Activated B cell treated with CpG ODN at 0.5 μM for 24 hours (primary cell): ENCODE measurements at regions not wholly inside any gene's neighbourhood (a gene's known extent, or its start where the extent isn't known, plus 50 kb on each side); places are given as distances from the start of the nearest gene placed in this dataset.

Source experiments
- ATAC-seq: fragments of 200-7000 bp; cut with Tn5 transposase; one replicate; pipeline ENCODE4 v1.10.0; 2021; ENCODE audit warnings: low read depth, mild to moderate bottlenecking, moderate library complexity
- CTCF ChIA-PET: fragments of 350-600 bp; sonication (Branson Sonifier 250); formaldehyde crosslinking; loops from one replicate; lab custom pipeline; 2021; ENCODE audit warnings: antibody characterized with exemption; lab: Charles Lee
- POLR2A ChIA-PET: fragments of 350-600 bp; sonication (Branson Sonifier 250); formaldehyde crosslinking; loops from one replicate; lab custom pipeline; 2021; ENCODE audit warnings: antibody characterized with exemption; lab: Charles Lee
- DNase-seq: peaks from one replicate; pipeline ENCODE4 v3.0.0; 2022
- H3K27ac Mint-ChIP-seq: one replicate; pipeline ENCODE4 v1.8.0; 2020; ENCODE audit warnings: mixed read lengths
- H3K27me3 Mint-ChIP-seq: one replicate; pipeline ENCODE4 v1.8.0; 2021; ENCODE audit warnings: mixed read lengths
- H3K36me3 Mint-ChIP-seq: one replicate; pipeline ENCODE4 v1.8.0; 2021; ENCODE audit warnings: low read depth, mixed read lengths
- H3K4me1 Mint-ChIP-seq: one replicate; pipeline ENCODE4 v1.8.0; 2021; ENCODE audit warnings: mixed read lengths
- H3K4me3 Mint-ChIP-seq: one replicate; pipeline ENCODE4 v1.8.0; 2020; ENCODE audit warnings: mild to moderate bottlenecking, mixed read lengths
- H3K9me3 Mint-ChIP-seq: one replicate; pipeline ENCODE4 v1.8.0; 2020; ENCODE audit warnings: mixed read lengths
- intact Hi-C: fragments of 100-400 bp; cut with micrococcal nuclease; formaldehyde crosslinking; loops from one replicate; pipeline ENCODE4 v1.15.1; 2024
- TF ChIP-seq, protein P1 (sequence below): fragments of 200-600 bp; IDR thresholded peaks from one replicate; pipeline ENCODE4 v1.8.0; 2022; ENCODE audit warnings: antibody characterized with exemption, mild to moderate bottlenecking

DNA sequence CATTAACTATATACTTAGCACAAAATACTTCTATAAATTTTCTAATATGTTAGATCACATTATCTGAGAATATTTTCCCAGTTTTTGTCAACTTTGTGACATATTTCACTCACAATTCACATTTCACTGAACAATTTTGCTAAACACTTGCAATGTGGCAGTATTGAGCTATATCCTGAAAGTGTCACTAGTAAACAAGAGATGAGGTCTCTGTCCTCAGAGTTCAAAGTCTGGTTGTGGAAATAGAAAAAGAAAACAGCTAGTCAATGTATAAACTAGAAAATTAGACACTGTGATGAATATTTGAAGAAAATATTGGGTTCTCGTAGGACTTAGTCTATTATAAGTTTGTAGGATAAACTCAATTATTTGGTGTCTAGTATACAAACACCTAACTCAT, 87.4 kb upstream of the CHORDC1 start:
- no peaks in the 10 kb centered on the region for H3K27me3 Mint-ChIP-seq
- no peaks in the 10 kb centered on the region for H3K9me3 Mint-ChIP-seq
- no peak overlapping the region for H3K27ac Mint-ChIP-seq
- no peak for ATAC-seq
- no peak overlapping the region for H3K4me3 Mint-ChIP-seq
- ChIA-PET CTCF (no interaction called here), POLR2A (no interaction called here)
- TF ChIP-seq, protein P1, sequence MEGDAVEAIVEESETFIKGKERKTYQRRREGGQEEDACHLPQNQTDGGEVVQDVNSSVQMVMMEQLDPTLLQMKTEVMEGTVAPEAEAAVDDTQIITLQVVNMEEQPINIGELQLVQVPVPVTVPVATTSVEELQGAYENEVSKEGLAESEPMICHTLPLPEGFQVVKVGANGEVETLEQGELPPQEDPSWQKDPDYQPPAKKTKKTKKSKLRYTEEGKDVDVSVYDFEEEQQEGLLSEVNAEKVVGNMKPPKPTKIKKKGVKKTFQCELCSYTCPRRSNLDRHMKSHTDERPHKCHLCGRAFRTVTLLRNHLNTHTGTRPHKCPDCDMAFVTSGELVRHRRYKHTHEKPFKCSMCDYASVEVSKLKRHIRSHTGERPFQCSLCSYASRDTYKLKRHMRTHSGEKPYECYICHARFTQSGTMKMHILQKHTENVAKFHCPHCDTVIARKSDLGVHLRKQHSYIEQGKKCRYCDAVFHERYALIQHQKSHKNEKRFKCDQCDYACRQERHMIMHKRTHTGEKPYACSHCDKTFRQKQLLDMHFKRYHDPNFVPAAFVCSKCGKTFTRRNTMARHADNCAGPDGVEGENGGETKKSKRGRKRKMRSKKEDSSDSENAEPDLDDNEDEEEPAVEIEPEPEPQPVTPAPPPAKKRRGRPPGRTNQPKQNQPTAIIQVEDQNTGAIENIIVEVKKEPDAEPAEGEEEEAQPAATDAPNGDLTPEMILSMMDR: no peak
- intact Hi-C loops: no loop called here
- no peaks in the 10 kb centered on the region for H3K36me3 Mint-ChIP-seq
- no peak for DNase-seq
- no peaks in the 10 kb centered on the region for H3K4me1 Mint-ChIP-seq

DNA sequence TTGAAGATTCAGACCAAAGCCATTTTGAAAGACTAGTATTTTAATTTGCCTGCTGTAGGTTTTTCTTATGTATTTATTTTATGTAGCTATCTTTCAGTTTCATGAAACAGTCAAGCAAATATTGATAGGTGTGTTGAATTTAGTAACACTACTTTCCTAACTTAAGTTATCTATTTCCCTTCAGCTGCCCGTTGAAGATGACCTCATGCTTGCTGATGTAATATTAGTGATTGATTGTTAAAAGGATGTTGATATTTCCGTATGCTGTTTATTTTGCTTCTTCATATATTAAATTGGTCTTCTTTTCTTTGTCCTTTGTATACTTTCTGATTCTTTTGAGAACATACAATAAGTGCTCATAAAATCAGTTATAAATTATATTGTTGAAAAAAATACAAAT, 86.8 kb upstream of the CHORDC1 start:
- H3K36me3 Mint-ChIP-seq: no peaks in the 10 kb centered on the region
- ChIA-PET POLR2A (no interaction called here), CTCF (no interaction called here)
- DNase-seq (no peak), ATAC-seq (no peak)
- no peak overlapping the region for H3K27ac Mint-ChIP-seq
- TF ChIP-seq, protein P1: no peak
- no peaks in the 10 kb centered on the region for H3K4me1 Mint-ChIP-seq
- H3K4me3 Mint-ChIP-seq: no peak overlapping the region
- no peaks in the 10 kb centered on the region for H3K9me3 Mint-ChIP-seq
- intact Hi-C loops: no loop called here
- no peaks in the 10 kb centered on the region for H3K27me3 Mint-ChIP-seq

DNA sequence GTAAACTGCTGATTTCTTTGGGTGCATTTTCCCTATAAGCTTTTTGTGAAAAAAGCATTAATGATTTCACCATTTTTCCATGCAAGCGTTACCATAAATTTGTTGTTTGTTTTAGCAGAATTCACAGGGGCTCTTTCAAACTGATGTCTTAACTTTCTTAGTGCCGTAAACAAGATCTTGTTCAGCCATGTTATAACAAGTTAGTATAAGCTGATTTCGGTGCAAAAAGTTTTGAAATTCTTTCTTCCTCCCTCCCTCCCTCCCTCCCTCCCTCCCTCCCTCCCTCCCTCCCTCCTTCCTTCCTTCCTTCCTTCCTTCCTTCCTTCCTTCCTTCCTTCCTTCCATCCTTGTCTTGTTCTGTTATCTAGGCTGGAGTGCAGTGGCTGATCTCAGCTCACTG, 71.7 kb upstream of the CHORDC1 start:
- intact Hi-C loops: no loop called here
- Mint-ChIP-seq H3K4me1 (no peaks in the 10 kb centered on the region), H3K27me3 (no peaks in the 10 kb centered on the region), H3K36me3 (no peaks in the 10 kb centered on the region), H3K27ac (no peak overlapping the region), H3K4me3 (no peak overlapping the region), H3K9me3 (no peaks in the 10 kb centered on the region)
- POLR2A ChIA-PET: no interaction called here
- TF ChIP-seq, protein P1: no peak
- DNase-seq (no peak), ATAC-seq (no peak)
- CTCF ChIA-PET: no interaction called here

DNA sequence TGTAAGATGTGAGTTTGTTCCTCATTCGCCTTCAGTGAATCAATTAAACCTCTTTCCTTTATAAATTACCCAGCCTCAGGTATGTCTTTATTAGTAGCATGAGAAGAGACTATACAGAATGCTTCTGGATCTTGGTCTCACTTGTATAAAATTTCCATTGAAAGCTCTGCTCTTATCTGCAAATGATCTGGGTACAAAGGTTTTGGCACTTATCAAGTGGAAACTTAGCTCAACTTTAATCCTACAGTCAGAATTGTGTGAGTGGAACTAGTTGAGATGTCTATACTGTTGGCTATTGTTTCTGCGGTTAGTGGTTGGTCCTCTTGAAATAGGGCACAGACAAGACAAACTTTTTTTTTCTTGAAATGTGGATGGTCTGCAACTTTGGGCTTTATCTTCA, 71.2 kb upstream of the CHORDC1 start:
- ChIA-PET POLR2A (no interaction called here), CTCF (no interaction called here)
- no peaks in the 10 kb centered on the region for H3K27me3 Mint-ChIP-seq
- DNase-seq (no peak), ATAC-seq (no peak)
- intact Hi-C loops: no loop called here
- no peaks in the 10 kb centered on the region for H3K9me3 Mint-ChIP-seq
- no peak overlapping the region for H3K4me3 Mint-ChIP-seq
- TF ChIP-seq, protein P1: no peak
- no peak overlapping the region for H3K27ac Mint-ChIP-seq
- H3K4me1 Mint-ChIP-seq: no peaks in the 10 kb centered on the region
- no peaks in the 10 kb centered on the region for H3K36me3 Mint-ChIP-seq

DNA sequence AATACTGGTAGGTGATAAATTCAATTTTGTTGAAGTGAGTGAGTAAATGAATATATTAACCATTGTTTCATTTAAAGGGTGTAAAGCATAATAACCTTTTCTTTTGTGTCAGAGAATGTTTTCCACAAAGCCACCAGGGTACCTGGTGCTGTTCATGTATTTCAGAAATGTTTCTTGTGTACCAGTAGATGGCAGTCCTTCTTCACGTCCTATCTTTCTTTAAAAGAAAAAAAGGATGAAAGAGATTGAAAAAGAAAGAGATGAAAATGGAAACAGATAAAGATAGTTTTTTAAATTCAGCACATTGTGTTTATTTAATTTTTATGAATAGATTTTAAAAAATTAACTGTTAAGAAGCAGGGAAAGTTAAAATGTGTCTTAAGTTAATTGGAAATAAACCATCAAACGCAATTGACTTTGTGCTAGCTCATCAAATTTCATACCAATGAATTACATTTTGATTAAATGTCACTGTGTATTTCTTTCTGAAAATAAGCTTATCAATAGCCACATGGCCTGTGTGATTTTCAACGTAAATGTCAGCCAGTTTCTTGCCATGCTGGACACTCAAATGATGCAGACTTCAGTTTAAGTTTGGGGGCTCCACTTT, 65.5 kb upstream of the CHORDC1 start:
- ChIA-PET POLR2A (no interaction called here), CTCF (interaction anchor here (1.1 kb wide), 1 partner anchor 14 kb away, joined by 3 read pairs; no protein-coding TSS in a partner anchor)
- no peak for DNase-seq
- ATAC-seq: no peak
- no peak overlapping the region for H3K4me3 Mint-ChIP-seq
- intact Hi-C loops: no loop called here
- no peaks in the 10 kb centered on the region for H3K9me3 Mint-ChIP-seq
- TF ChIP-seq, protein P1: no peak
- H3K27me3 Mint-ChIP-seq: no peaks in the 10 kb centered on the region
- no peaks in the 10 kb centered on the region for H3K36me3 Mint-ChIP-seq
- H3K4me1 Mint-ChIP-seq: no peaks in the 10 kb centered on the region
- no peak overlapping the region for H3K27ac Mint-ChIP-seq
